ENCODE measurements at regions not wholly inside any gene's neighbourhood (a gene's known extent, or its start where the extent isn't known, plus 50 kb on each side); places are given as distances from the start of the nearest gene placed in this dataset.

- intact Hi-C loops (cut with micrococcal nuclease): no loop called here
- no peak for DNase-seq (ENCODE audit: extremely low read depth in 1 of 4, low spot score in 3 of 4)
- no peaks in the 10 kb centered on the region for H3K4me1 ChIP-seq (replicated peaks in 1 of 2; ENCODE audit: control insufficient read depth in 2 of 2, insufficient read depth in 2 of 2, low read length in 2 of 2)
- H3K9ac ChIP-seq (ENCODE audit: insufficient read depth in 1 of 2, low read depth in 2 of 2, low read length in 2 of 2): no peak overlapping the region
- peaks cover 2% of the 10 kb centered on the region; the same call in 1 of the 2 replicates for H3K9me3 ChIP-seq (replicated peaks; ENCODE audit: control insufficient read depth, insufficient read depth, low read depth, low read length)
- H3K4me2 ChIP-seq (ENCODE audit: insufficient read depth, low read length): no peak overlapping the region
- in situ Hi-C loops (cut with MboI): no loop called here
- no peak for FAIRE-seq
- ATAC-seq: no peak
- no peaks in the 10 kb centered on the region for H3K9me1 ChIP-seq (ENCODE audit: control insufficient read depth, insufficient read depth, low read length)
- POLR2A ChIA-PET: no interaction called here
- no peak for TF ChIP-seq ZBTB1 (CRISPR knock-in tag; IDR thresholded peaks at IDR 0.05; ENCODE audit: borderline replicate concordance, low read depth)
- no peak for TF ChIP-seq E2F3 (CRISPR knock-in tag; IDR thresholded peaks at IDR 0.05)
- no peak for TF ChIP-seq ZNF717 (CRISPR knock-in tag; IDR thresholded peaks at IDR 0.05)
- TF ChIP-seq TFE3 (CRISPR knock-in tag; IDR thresholded peaks at IDR 0.05): no peak
- no peak for TF ChIP-seq SIX5 (IDR thresholded peaks at IDR 0.05; ENCODE audit: borderline replicate concordance in 1 of 2, insufficient read depth in 1 of 2, low read depth in 1 of 2, low read length in 2 of 2)
- TF ChIP-seq MECOM (CRISPR knock-in tag; IDR thresholded peaks at IDR 0.05): no peak
- TF ChIP-seq SAFB2 (IDR thresholded peaks at IDR 0.05; ENCODE audit: borderline replicate concordance, low read depth, low read length, severe bottlenecking): no peak
- TF ChIP-seq GATA2 (CRISPR knock-in tag; IDR thresholded peaks at IDR 0.05): no peak
- TF ChIP-seq ZBTB34 (CRISPR knock-in tag; IDR thresholded peaks at IDR 0.05): no peak
- no peak for TF ChIP-seq KAT7 (CRISPR knock-in tag; IDR thresholded peaks at IDR 0.05; ENCODE audit: borderline replicate concordance)
- TF ChIP-seq MLX (CRISPR knock-in tag; conservative IDR thresholded peaks at IDR 0.05): no peak
- TF ChIP-seq EHMT2 (IDR thresholded peaks at IDR 0.05): no peak
- TF ChIP-seq ATF1 (CRISPR knock-in tag; IDR thresholded peaks at IDR 0.05): no peak
- no peak for TF ChIP-seq ATF1 (tag; IDR thresholded peaks at IDR 0.05)
- no peak for TF ChIP-seq JUN (IDR thresholded peaks at IDR 0.05; ENCODE audit: borderline replicate concordance, low read depth, low read length)
- TF ChIP-seq JUN (CRISPR knock-in tag; IDR thresholded peaks at IDR 0.05; ENCODE audit: borderline replicate concordance): no peak
- no peak for TF ChIP-seq ZNF561 (CRISPR knock-in tag; conservative IDR thresholded peaks at IDR 0.05)
- TF ChIP-seq ATF7 (IDR thresholded peaks at IDR 0.05): no peak
- no peak for TF ChIP-seq U2AF2 (optimal IDR thresholded peaks at IDR 0.05; ENCODE audit: low read depth, low read length)
- BruUV-seq (replicated peaks): no TSS peak
- H3K79me2 ChIP-seq (ENCODE audit: control insufficient read depth, insufficient read depth, low read length): no peaks in the 10 kb centered on the region
- 0% methylated on average over 2 of the region's 2 CpGs for WGBS (ENCODE audit: insufficient coverage, low coverage, missing lambda C conversion rate)
- CTCF ChIA-PET (ENCODE audit: low intra/inter-chr PET ratio): no interaction called here
- H3K27me3 ChIP-seq (ENCODE audit: control insufficient read depth in 2 of 2, insufficient read depth in 2 of 2, low read length in 2 of 2): no peaks in the 10 kb centered on the region
- no peaks in the 10 kb centered on the region for H4K20me1 ChIP-seq (replicated peaks; ENCODE audit: control insufficient read depth, insufficient read depth, low read length)
- no peak overlapping the region for H3K27ac ChIP-seq (ENCODE audit: extremely low read depth, low read depth, low read length)
- no peak overlapping the region for H2AFZ ChIP-seq (ENCODE audit: low read depth, low read length)
- H3K36me3 ChIP-seq (ENCODE audit: control insufficient read depth, insufficient read depth, low read length): no peaks in the 10 kb centered on the region
- no peak overlapping the region for H3K4me3 ChIP-seq
Observed at GRCh38 chr21:28196981-28197380, 795.7 kb downstream of the LTN1 start.
